ENCODE measurements at regions not wholly inside any gene's neighbourhood (a gene's known extent, or its start where the extent isn't known, plus 50 kb on each side); places are given as distances from the start of the nearest gene placed in this dataset.

GRCh38 chr4:133320576-133321170, 171.6 kb downstream of the PCDH10 start:
- dilution Hi-C loops (cut with MboI; ENCODE audit: extremely low pct_ligation_motif_present, low sequenced_read_pairs) = no loop called here
- POLR2A ChIA-PET = no interaction called here
- BruUV-seq (replicated peaks) = no TSS peak

GRCh38 chr4:133316909-133317308, 167.8 kb downstream of the PCDH10 start:
- Histone ChIP-seq H3K4me3 (replicated peaks in 1 of 3; ENCODE audit: insufficient read depth in 1 of 3, low read depth in 1 of 3, low read length in 3 of 3) (no peak overlapping the region), H3K4me1 (ENCODE audit: control insufficient read depth, extremely low read depth, insufficient read depth, low read length) (no peaks in the 10 kb centered on the region), H3K9me1 (replicated peaks; ENCODE audit: control insufficient read depth, extremely low read depth, insufficient read depth, low read length) (no peaks in the 10 kb centered on the region), H3K4me2 (ENCODE audit: insufficient read depth, low read length) (no peak overlapping the region), H3K27me3 (ENCODE audit: control insufficient read depth in 2 of 2, insufficient read depth in 2 of 2, low read length in 2 of 2) (no peaks in the 10 kb centered on the region), H3K27ac (ENCODE audit: insufficient read depth, low read depth, low read length) (no peak overlapping the region), H2AFZ (ENCODE audit: low read depth, low read length) (no peak overlapping the region), H3K9ac (replicated peaks; ENCODE audit: extremely low read depth, insufficient read depth, low read length) (no peak overlapping the region), H3K79me2 (ENCODE audit: control insufficient read depth, insufficient read depth, low read length) (no peaks in the 10 kb centered on the region), H3K9me3 (replicated peaks; ENCODE audit: control insufficient read depth, insufficient read depth, low read length) (no peaks in the 10 kb centered on the region), H4K20me1 (replicated peaks; ENCODE audit: control insufficient read depth, extremely low read depth, insufficient read depth, low read length) (no peaks in the 10 kb centered on the region), H3K36me3 (ENCODE audit: control insufficient read depth in 2 of 2, extremely low read depth in 1 of 2, insufficient read depth in 2 of 2, low read length in 2 of 2) (no peaks in the 10 kb centered on the region)
- DNase-seq (ENCODE audit: low read depth, low spot score) (no peak), FAIRE-seq (no peak)
- no peak for TF ChIP-seq GATA2 (IDR thresholded peaks at IDR 0.05; ENCODE audit: insufficient read depth, insufficient read length, low read depth, low read length)
- no peak for TF ChIP-seq JUN (IDR thresholded peaks at IDR 0.05; ENCODE audit: borderline replicate concordance, insufficient read depth, insufficient read length, low read depth)
- TF ChIP-seq POLR2AphosphoS5 (IDR thresholded peaks at IDR 0.05; ENCODE audit: insufficient read depth, low read depth, low read length) = no peak
- no peak for TF ChIP-seq MYC (IDR thresholded peaks at IDR 0.05; ENCODE audit: low read depth, low read length)
- no peak for TF ChIP-seq CTCF (IDR thresholded peaks at IDR 0.05; ENCODE audit: extremely low read depth in 1 of 2, insufficient read depth in 1 of 2, low read depth in 1 of 2, low read length in 2 of 2)
- TF ChIP-seq FOS (IDR thresholded peaks at IDR 0.05; ENCODE audit: borderline replicate concordance, insufficient read depth, low read length) = no peak
- TF ChIP-seq EZH2 (IDR thresholded peaks at IDR 0.05; ENCODE audit: borderline replicate concordance, low read depth, low read length, severe bottlenecking) = no peak
- no peak for TF ChIP-seq MAX (IDR thresholded peaks at IDR 0.05; ENCODE audit: insufficient read depth, insufficient read length)
- intact Hi-C loops (cut with micrococcal nuclease) (no loop called here), dilution Hi-C loops (cut with MboI; ENCODE audit: extremely low pct_ligation_motif_present, low sequenced_read_pairs) (no loop called here)
- POLR2A ChIA-PET = no interaction called here
- CTCF ChIA-PET = no interaction called here
- no TSS peak for BruUV-seq (replicated peaks)

More at GRCh38 chr4:133320576-133321170, 171.6 kb downstream of the PCDH10 start:
- Histone ChIP-seq H2AFZ (ENCODE audit: low read depth, low read length) (no peak overlapping the region), H4K20me1 (replicated peaks; ENCODE audit: control insufficient read depth, extremely low read depth, insufficient read depth, low read length) (no peaks in the 10 kb centered on the region), H3K27me3 (ENCODE audit: control insufficient read depth in 2 of 2, insufficient read depth in 2 of 2, low read length in 2 of 2) (no peaks in the 10 kb centered on the region), H3K9ac (replicated peaks; ENCODE audit: extremely low read depth, insufficient read depth, low read length) (no peak overlapping the region), H3K9me3 (replicated peaks; ENCODE audit: control insufficient read depth, insufficient read depth, low read length) (no peaks in the 10 kb centered on the region), H3K9me1 (replicated peaks; ENCODE audit: control insufficient read depth, extremely low read depth, insufficient read depth, low read length) (no peaks in the 10 kb centered on the region), H3K27ac (ENCODE audit: insufficient read depth, low read depth, low read length) (no peak overlapping the region), H3K4me1 (ENCODE audit: control insufficient read depth, extremely low read depth, insufficient read depth, low read length) (no peaks in the 10 kb centered on the region), H3K79me2 (ENCODE audit: control insufficient read depth, insufficient read depth, low read length) (no peaks in the 10 kb centered on the region), H3K4me3 (replicated peaks in 1 of 3; ENCODE audit: insufficient read depth in 1 of 3, low read depth in 1 of 3, low read length in 3 of 3) (no peak overlapping the region), H3K4me2 (ENCODE audit: insufficient read depth, low read length) (no peak overlapping the region), H3K36me3 (ENCODE audit: control insufficient read depth in 2 of 2, extremely low read depth in 1 of 2, insufficient read depth in 2 of 2, low read length in 2 of 2) (no peaks in the 10 kb centered on the region)
- intact Hi-C loops (cut with micrococcal nuclease) = loop anchor here (1.0 to 5.0 kb wide), 4 partner anchors 162 to 1615 kb away; partner anchors contain the start of gene PCDH10
- CTCF ChIA-PET = interaction anchor here (0.8 to 4.3 kb wide), 19 partner anchors 9 to 1592 kb away, joined by 3 to 26 read pairs (median 4); no protein-coding TSS in a partner anchor
- TF ChIP-seq CTCF (IDR thresholded peaks at IDR 0.05; ENCODE audit: extremely low read depth in 1 of 2, insufficient read depth in 1 of 2, low read depth in 1 of 2, low read length in 2 of 2) (peak; percentile 54 to 63), EZH2 (IDR thresholded peaks at IDR 0.05; ENCODE audit: borderline replicate concordance, low read depth, low read length, severe bottlenecking) (no peak)
- peak; percentile 92 for FAIRE-seq
- DNase-seq (ENCODE audit: low read depth, low spot score) = peak; percentile 51
